ENCODE measurements at regions not wholly inside any gene's neighbourhood (a gene's known extent, or its start where the extent isn't known, plus 50 kb on each side); places are given as distances from the start of the nearest gene placed in this dataset.
"Not testable (repeated sequence)": the region's sequence is repeated elsewhere in the genome, so short reads cannot be mapped to it uniquely, and the experiment has no call there.

- H3K27ac ChIP-seq: no peak overlapping the region
- TF ChIP-seq ZFX (IDR thresholded peaks at IDR 0.05): no peak
- TF ChIP-seq, protein P1, sequence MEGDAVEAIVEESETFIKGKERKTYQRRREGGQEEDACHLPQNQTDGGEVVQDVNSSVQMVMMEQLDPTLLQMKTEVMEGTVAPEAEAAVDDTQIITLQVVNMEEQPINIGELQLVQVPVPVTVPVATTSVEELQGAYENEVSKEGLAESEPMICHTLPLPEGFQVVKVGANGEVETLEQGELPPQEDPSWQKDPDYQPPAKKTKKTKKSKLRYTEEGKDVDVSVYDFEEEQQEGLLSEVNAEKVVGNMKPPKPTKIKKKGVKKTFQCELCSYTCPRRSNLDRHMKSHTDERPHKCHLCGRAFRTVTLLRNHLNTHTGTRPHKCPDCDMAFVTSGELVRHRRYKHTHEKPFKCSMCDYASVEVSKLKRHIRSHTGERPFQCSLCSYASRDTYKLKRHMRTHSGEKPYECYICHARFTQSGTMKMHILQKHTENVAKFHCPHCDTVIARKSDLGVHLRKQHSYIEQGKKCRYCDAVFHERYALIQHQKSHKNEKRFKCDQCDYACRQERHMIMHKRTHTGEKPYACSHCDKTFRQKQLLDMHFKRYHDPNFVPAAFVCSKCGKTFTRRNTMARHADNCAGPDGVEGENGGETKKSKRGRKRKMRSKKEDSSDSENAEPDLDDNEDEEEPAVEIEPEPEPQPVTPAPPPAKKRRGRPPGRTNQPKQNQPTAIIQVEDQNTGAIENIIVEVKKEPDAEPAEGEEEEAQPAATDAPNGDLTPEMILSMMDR (conservative IDR thresholded peaks at IDR 0.05): no peak
Measured at GRCh38 chr15:29516929-29517328, 247.3 kb upstream of the NSMCE3 start.

DNA sequence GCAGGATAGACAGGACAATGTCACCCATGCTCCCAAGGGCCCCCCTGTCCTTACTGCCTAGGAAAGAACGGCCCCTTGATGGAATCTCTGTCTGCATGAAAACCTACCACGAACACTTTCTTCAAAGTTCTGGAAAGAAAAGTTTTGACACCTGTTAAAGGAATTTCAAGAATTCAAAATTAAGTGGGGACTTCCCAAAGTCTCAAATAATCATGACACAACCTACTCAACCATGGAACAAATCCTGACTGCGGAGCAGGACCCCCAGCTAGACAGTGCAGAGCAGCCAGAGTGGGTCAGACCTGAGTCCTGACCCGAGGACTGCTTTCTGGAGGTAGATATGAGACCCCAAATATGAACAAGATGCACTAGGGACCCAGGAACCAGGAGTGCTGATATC is 245.3 kb upstream of the NSMCE3 start:
- H3K27ac ChIP-seq: no peak overlapping the region
- TF ChIP-seq, protein P1 (conservative IDR thresholded peaks at IDR 0.05): no peak
- no peak for TF ChIP-seq ZFX (IDR thresholded peaks at IDR 0.05)

- H3K27ac ChIP-seq: no peak overlapping the region
- TF ChIP-seq, protein P1 (conservative IDR thresholded peaks at IDR 0.05): no peak
- TF ChIP-seq ZFX (IDR thresholded peaks at IDR 0.05): no peak
Measured at GRCh38 chr15:29511663-29512062, 242.0 kb upstream of the NSMCE3 start.

DNA sequence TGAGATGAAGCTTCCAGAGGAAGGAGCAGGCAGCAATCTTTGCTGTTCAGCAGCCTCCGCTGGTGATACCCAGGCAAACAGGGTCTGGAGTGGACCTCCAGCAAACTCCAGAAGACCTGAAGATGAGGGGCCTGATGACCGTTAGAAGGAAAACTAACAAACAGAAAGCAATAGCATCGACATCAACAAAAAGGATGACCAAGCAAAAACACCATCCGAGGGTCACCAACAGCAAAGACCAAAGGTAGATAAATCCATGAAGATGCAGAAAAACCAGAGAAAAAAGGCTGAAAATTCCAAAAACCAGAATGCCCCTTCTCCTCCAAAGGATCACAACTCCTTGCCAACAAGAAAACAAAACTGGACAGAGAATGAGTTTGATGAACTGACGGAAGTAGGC is 235.9 kb upstream of the NSMCE3 start:
- H3K27ac ChIP-seq: not testable (repeated sequence)

DNA sequence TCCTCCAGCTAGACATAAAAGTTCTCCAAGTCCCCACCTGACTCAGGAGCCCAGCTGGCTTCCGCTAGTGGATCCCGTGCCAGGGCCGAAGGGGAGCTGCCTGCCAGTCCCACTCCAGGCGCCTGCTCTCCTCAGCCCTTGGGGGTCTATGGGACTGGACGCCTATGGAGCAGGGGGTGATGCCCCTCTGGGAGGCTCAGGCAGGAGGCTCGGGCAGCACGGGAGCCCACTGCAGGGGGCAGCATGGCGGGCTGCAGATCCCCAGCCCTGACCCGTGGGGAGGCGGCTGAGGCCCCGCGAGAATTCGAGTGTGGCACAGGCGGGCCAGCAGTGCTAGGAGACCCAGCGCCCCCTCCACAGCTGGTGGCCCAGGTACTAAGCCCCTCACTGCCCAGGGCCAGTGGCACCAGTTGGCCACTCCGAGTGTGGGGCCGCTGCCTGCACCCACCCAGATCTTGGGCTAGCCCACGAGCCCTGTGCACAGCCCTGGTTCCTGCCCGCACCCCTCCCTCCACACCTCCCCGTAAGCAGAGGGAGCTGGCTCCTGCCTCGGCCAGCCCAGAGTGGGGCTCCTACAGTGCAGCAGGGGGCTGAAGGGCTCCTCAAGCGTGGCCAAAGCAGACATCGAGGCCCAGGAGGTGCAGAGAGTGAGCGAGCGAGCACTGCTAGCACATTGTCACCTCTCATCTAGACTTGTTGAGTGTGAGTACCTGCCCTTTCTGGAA is 221.3 kb upstream of the NSMCE3 start:
- TF ChIP-seq ZFX (IDR thresholded peaks at IDR 0.05): no peak
- TF ChIP-seq, protein P1 (conservative IDR thresholded peaks at IDR 0.05): no peak
- no peak overlapping the region for H3K27ac ChIP-seq

DNA sequence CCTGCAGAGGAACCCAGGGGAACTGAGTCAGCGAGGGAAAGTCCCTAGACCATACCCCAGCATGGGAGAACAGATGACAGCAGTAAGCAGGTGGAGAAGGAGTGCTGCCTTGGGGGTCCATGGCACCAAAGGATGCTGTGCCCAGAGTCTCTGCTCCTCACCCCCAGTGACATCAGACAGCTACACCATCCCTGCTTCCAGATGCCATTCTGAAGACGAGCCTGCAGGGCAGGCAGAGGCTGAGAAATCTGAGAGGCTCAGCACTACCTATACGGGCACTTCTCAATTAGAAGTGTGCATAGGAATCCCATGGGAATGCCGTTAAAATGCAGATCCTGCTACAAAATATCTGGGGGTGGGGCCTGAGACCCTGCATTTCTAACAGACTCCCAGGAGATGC is 211.3 kb upstream of the NSMCE3 start:
- TF ChIP-seq, protein P1 (conservative IDR thresholded peaks at IDR 0.05): no peak
- TF ChIP-seq ZFX (IDR thresholded peaks at IDR 0.05): no peak
- no peak overlapping the region for H3K27ac ChIP-seq

DNA sequence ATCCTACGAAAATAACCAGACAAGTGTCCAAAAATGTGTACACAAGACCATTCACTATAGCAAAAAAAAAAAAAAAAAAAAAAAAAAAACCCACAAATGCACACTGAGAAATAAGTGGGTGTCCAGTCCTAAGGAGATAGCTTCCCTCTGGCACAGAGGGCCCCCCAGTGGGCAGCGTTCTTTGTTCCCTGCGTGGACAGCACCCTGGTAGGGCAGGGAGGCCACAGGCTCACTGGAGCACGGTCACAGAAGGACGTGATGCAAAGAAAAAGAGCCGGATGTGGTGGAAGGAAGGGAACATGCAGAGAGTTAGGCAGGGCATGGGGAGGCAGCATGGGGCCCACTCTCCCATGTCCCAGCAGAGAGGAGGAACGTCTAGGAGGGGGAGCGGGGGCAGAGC is 210.7 kb upstream of the NSMCE3 start:
- TF ChIP-seq, protein P1 (conservative IDR thresholded peaks at IDR 0.05): no peak
- no peak for TF ChIP-seq ZFX (IDR thresholded peaks at IDR 0.05)
- no peak overlapping the region for H3K27ac ChIP-seq

DNA sequence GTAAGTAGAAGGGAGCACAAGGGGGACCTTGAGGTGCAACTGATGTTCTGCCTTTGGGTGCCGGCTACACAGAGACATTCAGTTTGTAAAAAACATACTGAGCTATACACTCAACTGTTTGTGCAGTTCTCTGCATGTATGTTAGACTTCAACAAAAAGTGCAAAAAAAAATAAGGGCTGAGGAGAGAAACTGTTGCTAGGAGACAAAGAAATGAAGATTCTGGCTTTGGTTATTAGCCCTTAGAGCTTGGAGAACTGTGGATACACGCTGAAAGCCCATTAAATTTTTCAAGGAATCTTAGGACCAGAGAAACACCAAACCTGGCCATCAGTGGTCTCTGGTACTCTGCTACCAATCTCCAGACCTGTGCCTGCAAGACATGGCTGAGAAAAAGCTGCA is 207.6 kb upstream of the NSMCE3 start:
- H3K27ac ChIP-seq: no peak overlapping the region

More for the DNA sequence above, 207.6 kb upstream of the NSMCE3 start:
- TF ChIP-seq, protein P1 (conservative IDR thresholded peaks at IDR 0.05): no peak
- no peak for TF ChIP-seq ZFX (IDR thresholded peaks at IDR 0.05)

Measured in C4-2B (cell line).